ENCODE measurements at regions not wholly inside any gene's neighbourhood (a gene's known extent, or its start where the extent isn't known, plus 50 kb on each side); places are given as distances from the start of the nearest gene placed in this dataset.

- ChIA-PET CTCF (no interaction called here), POLR2A (ENCODE audit: unreplicated experiment) (no interaction called here)
- BruUV-seq (replicated peaks) = no TSS peak
These were observed 224.3 kb downstream of the MAFB start for GRCh38 chr20:40464731-40465208.

GRCh38 chr20:40463171-40463570 is 225.9 kb downstream of the MAFB start:
- no peak for DNase-seq
- H3F3A ChIP-seq (ENCODE audit: insufficient read depth, low read depth) = no peaks in the 10 kb centered on the region
- H3K27ac ChIP-seq = no peak overlapping the region
- H3K9me2 ChIP-seq (ENCODE audit: insufficient read depth) = no peaks in the 10 kb centered on the region
- H3K27me3 ChIP-seq (ENCODE audit: insufficient read depth, low read depth) = no peaks in the 10 kb centered on the region
- no peak overlapping the region for H2AFZ ChIP-seq
- no peaks in the 10 kb centered on the region for H3K79me2 ChIP-seq (ENCODE audit: low read depth)
- POLR2A ChIA-PET (ENCODE audit: unreplicated experiment) = no interaction called here
- TF ChIP-seq EZH2 (IDR thresholded peaks at IDR 0.05; ENCODE audit: low read depth) (no peak), CTCF (conservative IDR thresholded peaks at IDR 0.05) (no peak)
- no peaks in the 10 kb centered on the region for H4K20me1 ChIP-seq (ENCODE audit: insufficient read depth)
- no peaks in the 10 kb centered on the region for H3K9me3 ChIP-seq (ENCODE audit: insufficient read depth, low read depth)
- BruUV-seq (replicated peaks) = no TSS peak
- H3K4me2 ChIP-seq = no peak overlapping the region
- H3K36me3 ChIP-seq (ENCODE audit: low read depth) = no peaks in the 10 kb centered on the region
- H3K4me3 ChIP-seq = no peak overlapping the region
- CTCF ChIA-PET = no interaction called here
- no peaks in the 10 kb centered on the region for H3K4me1 ChIP-seq (replicated peaks; ENCODE audit: insufficient read depth)
- intact Hi-C loops (cut with micrococcal nuclease; ENCODE audit: unreplicated experiment) = no loop called here

More at GRCh38 chr20:40464731-40465208, 224.3 kb downstream of the MAFB start:
- no peak overlapping the region for H3K27ac ChIP-seq
- no peaks in the 10 kb centered on the region for H3K9me3 ChIP-seq (ENCODE audit: insufficient read depth, low read depth)
- H3K4me3 ChIP-seq = no peak overlapping the region
- no peaks in the 10 kb centered on the region for H3K27me3 ChIP-seq (ENCODE audit: insufficient read depth, low read depth)
- H3K4me1 ChIP-seq (replicated peaks; ENCODE audit: insufficient read depth) = no peaks in the 10 kb centered on the region
- H3K4me2 ChIP-seq = no peak overlapping the region
- no peaks in the 10 kb centered on the region for H3K79me2 ChIP-seq (ENCODE audit: low read depth)
- no peaks in the 10 kb centered on the region for H4K20me1 ChIP-seq (ENCODE audit: insufficient read depth)
- H2AFZ ChIP-seq = no peak overlapping the region
- DNase-seq = no peak
- TF ChIP-seq EZH2 (IDR thresholded peaks at IDR 0.05; ENCODE audit: low read depth) (no peak), CTCF (conservative IDR thresholded peaks at IDR 0.05) (no peak)
- no peaks in the 10 kb centered on the region for H3K9me2 ChIP-seq (ENCODE audit: insufficient read depth)
- no peaks in the 10 kb centered on the region for H3K36me3 ChIP-seq (ENCODE audit: low read depth)
- intact Hi-C loops (cut with micrococcal nuclease; ENCODE audit: unreplicated experiment) = no loop called here
- H3F3A ChIP-seq (ENCODE audit: insufficient read depth, low read depth) = no peaks in the 10 kb centered on the region

GRCh38 chr20:40462566-40462965 is 226.5 kb downstream of the MAFB start:
- no peaks in the 10 kb centered on the region for H3K9me2 ChIP-seq (ENCODE audit: insufficient read depth)
- intact Hi-C loops (cut with micrococcal nuclease; ENCODE audit: unreplicated experiment) = no loop called here
- ChIA-PET POLR2A (ENCODE audit: unreplicated experiment) (interaction anchor here (0.7 kb wide), 1 partner anchor 1196 kb away, joined by 4 read pairs; no protein-coding TSS in a partner anchor), CTCF (no interaction called here)
- no peak overlapping the region for H2AFZ ChIP-seq
- H3K4me2 ChIP-seq = no peak overlapping the region
- no TSS peak for BruUV-seq (replicated peaks)
- no peaks in the 10 kb centered on the region for H3K36me3 ChIP-seq (ENCODE audit: low read depth)
- no peaks in the 10 kb centered on the region for H3K79me2 ChIP-seq (ENCODE audit: low read depth)
- no peaks in the 10 kb centered on the region for H3K9me3 ChIP-seq (ENCODE audit: insufficient read depth, low read depth)
- H3K4me3 ChIP-seq = no peak overlapping the region
- no peaks in the 10 kb centered on the region for H3F3A ChIP-seq (ENCODE audit: insufficient read depth, low read depth)
- DNase-seq = no peak
- no peaks in the 10 kb centered on the region for H3K4me1 ChIP-seq (replicated peaks; ENCODE audit: insufficient read depth)
- no peak for TF ChIP-seq CTCF (conservative IDR thresholded peaks at IDR 0.05)
- no peak for TF ChIP-seq EZH2 (IDR thresholded peaks at IDR 0.05; ENCODE audit: low read depth)
- no peaks in the 10 kb centered on the region for H3K27me3 ChIP-seq (ENCODE audit: insufficient read depth, low read depth)
- no peak overlapping the region for H3K27ac ChIP-seq
- H4K20me1 ChIP-seq (ENCODE audit: insufficient read depth) = no peaks in the 10 kb centered on the region
